Epithelial cell of proximal tubule (primary cell): ENCODE measurements at regions not wholly inside any gene's neighbourhood (a gene's known extent, or its start where the extent isn't known, plus 50 kb on each side); places are given as distances from the start of the nearest gene placed in this dataset.

ENCODE experiments used
- DNase-seq: peaks from one replicate; pipeline ENCODE4 v3.0.0-alpha.2; 2011; ENCODE audit warnings: low read depth
- H3K4me3 ChIP-seq: 2 replicates; pipeline ENCODE4 v1.5.1; 2011; ENCODE audit warnings: low read depth, mild to moderate bottlenecking, low read length
- TF ChIP-seq, protein P1 (sequence below): conservative IDR thresholded peaks from 2 replicates; pipeline ENCODE4 v1.5.1; 2012; ENCODE audit warnings: low read depth, mild to moderate bottlenecking, low read length

DNA sequence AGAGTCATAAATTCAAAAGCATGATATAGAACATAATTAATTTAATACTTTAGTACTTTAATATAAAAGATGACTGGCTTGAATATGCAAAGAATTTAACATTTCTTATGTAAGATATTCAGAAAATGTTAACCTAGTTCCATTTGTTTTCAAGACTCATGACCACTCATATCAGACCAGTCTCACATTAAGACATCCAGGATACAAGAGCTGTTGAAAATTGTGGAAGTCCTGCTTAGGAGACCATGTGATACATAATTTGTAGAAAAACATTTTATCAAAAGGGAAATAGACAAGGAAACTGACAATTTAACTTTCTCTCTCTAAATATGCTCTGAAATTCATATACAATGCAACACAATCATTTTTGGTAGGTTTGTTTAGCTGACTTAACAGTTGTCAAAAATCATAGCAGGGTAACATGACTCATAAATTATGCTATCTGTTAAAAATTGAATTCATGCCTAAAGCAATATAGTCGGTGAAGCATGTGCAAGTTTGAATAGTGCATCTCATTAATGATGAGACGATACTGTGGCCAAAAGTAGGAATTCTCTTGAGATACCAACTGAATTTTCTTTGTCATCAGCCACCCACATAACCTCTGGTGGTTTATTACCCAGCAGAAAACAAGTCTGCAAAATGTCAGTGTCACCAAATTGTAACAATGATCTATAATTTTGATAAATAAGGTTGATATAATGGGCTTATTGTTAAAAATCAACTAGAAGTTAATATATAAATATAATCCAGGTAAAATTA, 211.4 kb downstream of the GASK1B start:
- TF ChIP-seq, protein P1, sequence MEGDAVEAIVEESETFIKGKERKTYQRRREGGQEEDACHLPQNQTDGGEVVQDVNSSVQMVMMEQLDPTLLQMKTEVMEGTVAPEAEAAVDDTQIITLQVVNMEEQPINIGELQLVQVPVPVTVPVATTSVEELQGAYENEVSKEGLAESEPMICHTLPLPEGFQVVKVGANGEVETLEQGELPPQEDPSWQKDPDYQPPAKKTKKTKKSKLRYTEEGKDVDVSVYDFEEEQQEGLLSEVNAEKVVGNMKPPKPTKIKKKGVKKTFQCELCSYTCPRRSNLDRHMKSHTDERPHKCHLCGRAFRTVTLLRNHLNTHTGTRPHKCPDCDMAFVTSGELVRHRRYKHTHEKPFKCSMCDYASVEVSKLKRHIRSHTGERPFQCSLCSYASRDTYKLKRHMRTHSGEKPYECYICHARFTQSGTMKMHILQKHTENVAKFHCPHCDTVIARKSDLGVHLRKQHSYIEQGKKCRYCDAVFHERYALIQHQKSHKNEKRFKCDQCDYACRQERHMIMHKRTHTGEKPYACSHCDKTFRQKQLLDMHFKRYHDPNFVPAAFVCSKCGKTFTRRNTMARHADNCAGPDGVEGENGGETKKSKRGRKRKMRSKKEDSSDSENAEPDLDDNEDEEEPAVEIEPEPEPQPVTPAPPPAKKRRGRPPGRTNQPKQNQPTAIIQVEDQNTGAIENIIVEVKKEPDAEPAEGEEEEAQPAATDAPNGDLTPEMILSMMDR, result no peak
- DNase-seq, result no peak
- H3K4me3 ChIP-seq, result no peak overlapping the region

DNA sequence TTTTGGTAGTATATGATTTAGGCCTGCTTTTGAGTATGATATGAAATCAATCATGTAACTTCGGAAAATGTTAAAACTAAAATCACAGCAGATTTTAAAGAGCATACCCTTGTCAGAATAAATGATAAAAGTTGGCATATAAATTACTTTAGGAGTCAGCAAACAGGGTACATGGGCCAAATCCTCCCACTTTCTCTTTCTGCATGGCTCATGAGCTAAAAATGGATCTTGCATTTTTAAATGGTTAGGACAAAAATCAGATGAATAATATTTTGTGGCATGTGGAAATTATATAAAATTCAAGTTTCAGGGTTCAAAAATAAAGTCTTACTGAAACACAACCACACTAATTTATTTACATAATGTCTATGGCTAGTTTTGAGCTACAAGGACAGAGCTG, 214.9 kb downstream of the GASK1B start:
- no peak for DNase-seq
- TF ChIP-seq, protein P1, result no peak
- no peak overlapping the region for H3K4me3 ChIP-seq

DNA sequence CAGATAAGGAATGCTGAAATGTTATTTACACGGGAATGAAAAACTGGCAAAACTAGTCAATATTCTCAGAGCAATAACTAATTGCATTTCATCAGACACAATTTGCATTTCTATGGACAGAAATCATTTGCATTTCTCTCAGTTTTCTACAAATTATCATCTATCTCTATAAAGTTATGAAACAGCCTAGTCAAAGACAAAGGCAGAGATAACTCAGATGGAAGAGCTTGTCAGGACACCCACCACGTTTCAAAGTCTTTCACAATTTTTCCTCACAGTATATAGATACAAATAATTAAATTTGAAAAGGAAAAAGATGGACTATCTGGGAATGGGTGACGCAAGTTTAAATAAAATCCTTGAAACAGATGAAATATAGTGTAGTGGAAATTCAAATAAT, 230.8 kb downstream of the GASK1B start:
- TF ChIP-seq, protein P1, result no peak
- H3K4me3 ChIP-seq, result no peak overlapping the region
- no peak for DNase-seq

DNA sequence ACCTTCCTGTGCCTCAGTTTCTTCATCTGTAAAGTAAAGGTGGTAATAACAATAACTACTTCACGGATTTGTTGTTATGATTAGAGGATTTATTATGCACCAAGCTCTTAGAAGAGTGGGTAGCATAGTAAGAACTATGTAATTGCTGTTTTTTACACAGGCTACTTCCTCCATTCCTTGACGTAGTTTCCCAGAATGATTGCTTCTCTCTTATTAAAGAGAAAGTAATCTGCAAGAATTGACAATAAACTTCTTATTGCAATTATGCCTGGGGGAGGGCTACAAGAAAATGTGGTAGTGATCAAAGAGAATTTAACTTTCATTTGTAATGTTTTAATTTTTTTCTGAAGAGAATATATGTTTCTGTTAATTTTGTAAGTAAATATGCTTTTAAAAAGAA, 238.7 kb downstream of the GASK1B start:
- TF ChIP-seq, protein P1, result no peak
- DNase-seq, result no peak
- H3K4me3 ChIP-seq, result no peak overlapping the region

DNA sequence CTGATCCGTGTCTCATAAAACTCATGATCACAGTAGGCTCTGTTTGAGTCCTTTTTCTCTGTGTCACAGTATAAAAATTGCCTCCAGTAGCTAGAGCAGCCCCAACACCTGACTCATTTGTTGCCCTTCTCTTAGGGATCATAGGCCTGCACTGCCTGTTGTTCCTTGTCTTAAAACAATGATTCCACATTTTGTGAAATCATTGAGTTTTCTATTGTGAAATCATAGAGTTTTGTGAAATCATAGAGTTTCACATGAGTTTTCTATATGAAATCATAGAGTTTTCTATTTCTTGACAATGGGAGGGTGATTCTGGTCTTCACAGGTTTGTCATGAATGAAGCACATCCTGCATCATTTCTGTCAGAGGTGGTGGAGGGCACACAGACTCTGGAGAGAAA, 239.9 kb downstream of the GASK1B start:
- no peak for DNase-seq
- TF ChIP-seq, protein P1, result no peak
- H3K4me3 ChIP-seq, result no peak overlapping the region

DNA sequence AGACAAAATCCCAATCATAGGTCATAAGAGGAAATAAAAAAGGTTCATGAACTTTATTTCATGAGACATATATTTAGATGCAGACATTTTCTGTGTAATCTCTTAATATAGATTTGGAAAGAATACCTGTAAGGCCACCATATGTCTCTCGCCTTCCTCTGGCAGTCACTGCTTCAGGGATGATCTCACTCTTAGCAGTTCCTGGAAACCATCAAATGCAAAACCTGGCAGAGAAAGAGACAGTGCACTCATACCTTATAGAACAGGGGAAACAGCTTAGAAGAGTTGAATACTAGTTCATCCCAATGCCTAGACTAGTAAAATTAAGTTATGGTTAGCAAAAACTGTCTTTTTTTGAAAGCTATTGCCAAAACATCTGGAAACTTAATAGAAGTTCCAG, 243.3 kb downstream of the GASK1B start:
- DNase-seq, result no peak
- H3K4me3 ChIP-seq, result no peak overlapping the region
- TF ChIP-seq, protein P1, result no peak
